ENCODE measurements at regions not wholly inside any gene's neighbourhood (a gene's known extent, or its start where the extent isn't known, plus 50 kb on each side); places are given as distances from the start of the nearest gene placed in this dataset.

DNA sequence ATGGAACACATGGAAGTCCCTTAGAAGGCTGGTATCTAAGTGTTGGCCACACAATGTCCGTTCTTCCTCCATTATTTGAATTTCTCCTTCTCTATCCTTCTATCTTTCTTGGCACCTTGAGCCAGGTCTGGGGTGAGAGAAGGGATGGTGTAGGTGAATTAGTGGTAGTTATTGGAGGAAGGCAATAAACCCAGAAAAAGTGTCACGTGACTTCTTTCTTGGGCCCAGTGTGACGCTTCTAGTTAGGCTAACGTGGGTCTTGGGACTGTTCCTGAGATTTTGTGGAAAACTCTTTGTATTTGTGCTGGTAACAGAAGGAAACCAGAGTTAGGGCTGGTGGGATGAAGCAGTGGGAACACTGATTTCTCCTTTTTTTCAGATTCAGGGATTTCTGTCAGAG lies 53.1 kb upstream of the ELF5 start:
- BruUV-seq (replicated peaks), result no TSS peak
- no peak overlapping the region for H3K4me3 Mint-ChIP-seq (ENCODE audit: unreplicated experiment)
- no peak overlapping the region for H3K27ac Mint-ChIP-seq (ENCODE audit: low read depth, unreplicated experiment)
- H3K9me3 Mint-ChIP-seq (ENCODE audit: unreplicated experiment), result no peaks in the 10 kb centered on the region
- no peaks in the 10 kb centered on the region for H3K36me3 Mint-ChIP-seq (ENCODE audit: insufficient read depth, unreplicated experiment)
- ChIA-PET POLR2A (interaction anchor here (0.9 kb wide), 1 partner anchor 44 kb away, joined by 3 read pairs; no protein-coding TSS in a partner anchor), CTCF (interaction anchor here (1.4 kb wide), 1 partner anchor 335 kb away, joined by 4 read pairs; no protein-coding TSS in a partner anchor)
- TF ChIP-seq, protein P1, sequence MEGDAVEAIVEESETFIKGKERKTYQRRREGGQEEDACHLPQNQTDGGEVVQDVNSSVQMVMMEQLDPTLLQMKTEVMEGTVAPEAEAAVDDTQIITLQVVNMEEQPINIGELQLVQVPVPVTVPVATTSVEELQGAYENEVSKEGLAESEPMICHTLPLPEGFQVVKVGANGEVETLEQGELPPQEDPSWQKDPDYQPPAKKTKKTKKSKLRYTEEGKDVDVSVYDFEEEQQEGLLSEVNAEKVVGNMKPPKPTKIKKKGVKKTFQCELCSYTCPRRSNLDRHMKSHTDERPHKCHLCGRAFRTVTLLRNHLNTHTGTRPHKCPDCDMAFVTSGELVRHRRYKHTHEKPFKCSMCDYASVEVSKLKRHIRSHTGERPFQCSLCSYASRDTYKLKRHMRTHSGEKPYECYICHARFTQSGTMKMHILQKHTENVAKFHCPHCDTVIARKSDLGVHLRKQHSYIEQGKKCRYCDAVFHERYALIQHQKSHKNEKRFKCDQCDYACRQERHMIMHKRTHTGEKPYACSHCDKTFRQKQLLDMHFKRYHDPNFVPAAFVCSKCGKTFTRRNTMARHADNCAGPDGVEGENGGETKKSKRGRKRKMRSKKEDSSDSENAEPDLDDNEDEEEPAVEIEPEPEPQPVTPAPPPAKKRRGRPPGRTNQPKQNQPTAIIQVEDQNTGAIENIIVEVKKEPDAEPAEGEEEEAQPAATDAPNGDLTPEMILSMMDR (IDR thresholded peaks at IDR 0.05; ENCODE audit: unreplicated experiment), result no peak
- intact Hi-C loops (cut with micrococcal nuclease), result no loop called here
- no peak for DNase-seq (ENCODE audit: unreplicated experiment)
- no peaks in the 10 kb centered on the region for H3K27me3 Mint-ChIP-seq (ENCODE audit: insufficient read depth, unreplicated experiment)
- H3K4me1 Mint-ChIP-seq (ENCODE audit: insufficient read depth, unreplicated experiment), result peaks cover 27% of the 10 kb centered on the region

GRCh38 chr11:34567733-34568132 lies 53.2 kb upstream of the EHF start:
- H3K27ac Mint-ChIP-seq (ENCODE audit: low read depth, unreplicated experiment), result no peak overlapping the region
- intact Hi-C loops (cut with micrococcal nuclease), result no loop called here
- H3K27me3 Mint-ChIP-seq (ENCODE audit: insufficient read depth, unreplicated experiment), result no peaks in the 10 kb centered on the region
- no peak overlapping the region for H3K4me3 Mint-ChIP-seq (ENCODE audit: unreplicated experiment)
- ChIA-PET CTCF (interaction anchor here (0.6 to 1.1 kb wide), 3 partner anchors 18 to 672 kb away, joined by 3 read pairs; no protein-coding TSS in a partner anchor), POLR2A (interaction anchor here (1.0 kb wide), 1 partner anchor 19 kb away, joined by 4 read pairs; no protein-coding TSS in a partner anchor)
- TF ChIP-seq, protein P1 (IDR thresholded peaks at IDR 0.05; ENCODE audit: unreplicated experiment), result no peak
- BruUV-seq (replicated peaks), result no TSS peak
- H3K4me1 Mint-ChIP-seq (ENCODE audit: insufficient read depth, unreplicated experiment), result peaks cover 27% of the 10 kb centered on the region
- H3K9me3 Mint-ChIP-seq (ENCODE audit: unreplicated experiment), result no peaks in the 10 kb centered on the region
- no peak for DNase-seq (ENCODE audit: unreplicated experiment)
- H3K36me3 Mint-ChIP-seq (ENCODE audit: insufficient read depth, unreplicated experiment), result no peaks in the 10 kb centered on the region

DNA sequence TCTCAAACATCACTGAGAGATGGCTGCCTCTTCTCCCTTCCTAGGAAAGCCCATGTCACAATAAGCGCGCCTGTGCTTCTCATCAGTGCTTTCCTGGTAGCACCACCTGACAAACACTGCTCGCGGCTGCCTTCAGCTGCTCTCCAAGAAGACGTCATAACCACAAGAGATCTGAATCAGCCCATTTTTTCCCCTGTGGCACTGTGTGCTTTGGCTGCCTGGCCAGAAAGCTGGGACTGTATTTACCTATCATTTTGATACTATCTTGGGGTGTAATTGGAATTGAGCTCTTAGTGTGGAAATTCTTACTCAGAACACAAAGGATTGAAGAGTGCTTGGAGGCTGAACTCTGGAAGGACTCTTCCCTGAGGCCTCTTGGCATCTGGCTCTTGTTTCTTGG lies 50.3 kb upstream of the EHF start:
- intact Hi-C loops (cut with micrococcal nuclease), result loop anchor here (5.0 kb wide), 1 partner anchor 58 kb away; the partner anchor contains the start of gene ELF5
- Mint-ChIP-seq H3K27me3 (ENCODE audit: insufficient read depth, unreplicated experiment) (peaks cover 3% of the 10 kb centered on the region), H3K4me1 (ENCODE audit: insufficient read depth, unreplicated experiment) (peaks cover 14% of the 10 kb centered on the region), H3K36me3 (ENCODE audit: insufficient read depth, unreplicated experiment) (no peaks in the 10 kb centered on the region), H3K27ac (ENCODE audit: low read depth, unreplicated experiment) (no peak overlapping the region), H3K9me3 (ENCODE audit: unreplicated experiment) (no peaks in the 10 kb centered on the region), H3K4me3 (ENCODE audit: unreplicated experiment) (no peak overlapping the region)
- POLR2A ChIA-PET, result interaction anchor here (0.6 to 1.6 kb wide), 12 partner anchors 10 to 345 kb away, joined by 3 to 9 read pairs (median 4); partner anchors contain the start of gene CAT
- peak; percentile 87 for DNase-seq (ENCODE audit: unreplicated experiment)
- BruUV-seq (replicated peaks), result no TSS peak
- TF ChIP-seq, protein P1 (IDR thresholded peaks at IDR 0.05; ENCODE audit: unreplicated experiment), result no peak
- CTCF ChIA-PET, result interaction anchor here (0.7 to 1.6 kb wide), 9 partner anchors 13 to 602 kb away, joined by 3 to 6 read pairs (median 3); no protein-coding TSS in a partner anchor

All from MCF 10A (cell line).